MM.1S (cell line): ENCODE measurements at regions not wholly inside any gene's neighbourhood (a gene's known extent, or its start where the extent isn't known, plus 50 kb on each side); places are given as distances from the start of the nearest gene placed in this dataset.

Source experiments
- CTCF ChIP-seq: fragments of 300-600 bp; sonication (generic); IDR thresholded peaks from 2 replicates; pipeline ENCODE4 v1.5.1; 2016; ENCODE audit warnings: antibody characterized with exemption, low read length, mixed read lengths
- EZH2phosphoT487 ChIP-seq: fragments of 300-600 bp; sonication (generic); IDR thresholded peaks from 2 replicates; pipeline ENCODE4 v1.6.1; 2018; ENCODE audit warnings: antibody characterized with exemption, low read length

- TF ChIP-seq CTCF: no peak
- TF ChIP-seq EZH2phosphoT487: no peak
These were observed 129.2 kb downstream of the ATP6V1G3 start for GRCh38 chr1:198411240-198411639.
